ENCODE measurements at regions not wholly inside any gene's neighbourhood (a gene's known extent, or its start where the extent isn't known, plus 50 kb on each side); places are given as distances from the start of the nearest gene placed in this dataset.

DNA sequence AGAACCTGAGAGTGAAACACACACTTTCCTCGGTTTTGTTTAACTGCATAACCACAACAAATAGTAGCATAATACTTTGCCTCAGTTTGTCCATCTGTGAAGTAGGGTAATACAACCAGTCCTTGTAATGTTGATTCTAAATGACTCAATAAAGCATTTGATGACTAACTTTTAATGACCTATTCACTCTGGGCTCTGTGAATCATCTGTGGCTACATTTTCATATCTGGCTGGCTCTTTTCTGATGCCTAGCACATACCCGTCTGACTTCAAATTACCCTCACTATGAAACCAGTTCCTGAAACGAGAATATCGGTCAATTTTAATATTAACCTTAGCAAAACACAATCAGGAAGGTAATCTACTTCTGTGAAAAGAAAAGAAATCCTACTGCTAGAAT is 151.0 kb downstream of the SH2D1A start:
- no peak for TF ChIP-seq CTCF (IDR thresholded peaks at IDR 0.05 in 2 of 3, conservative IDR thresholded peaks at IDR 0.05 in 1 of 3; ENCODE audit: control insufficient read depth in 2 of 3, extremely low read depth in 1 of 3, insufficient read depth in 1 of 3, low read depth in 3 of 3, low read length in 3 of 3)
- TF ChIP-seq POLR2A (IDR thresholded peaks at IDR 0.05; ENCODE audit: low read depth, low read length): no peak
- TF ChIP-seq, protein P1, sequence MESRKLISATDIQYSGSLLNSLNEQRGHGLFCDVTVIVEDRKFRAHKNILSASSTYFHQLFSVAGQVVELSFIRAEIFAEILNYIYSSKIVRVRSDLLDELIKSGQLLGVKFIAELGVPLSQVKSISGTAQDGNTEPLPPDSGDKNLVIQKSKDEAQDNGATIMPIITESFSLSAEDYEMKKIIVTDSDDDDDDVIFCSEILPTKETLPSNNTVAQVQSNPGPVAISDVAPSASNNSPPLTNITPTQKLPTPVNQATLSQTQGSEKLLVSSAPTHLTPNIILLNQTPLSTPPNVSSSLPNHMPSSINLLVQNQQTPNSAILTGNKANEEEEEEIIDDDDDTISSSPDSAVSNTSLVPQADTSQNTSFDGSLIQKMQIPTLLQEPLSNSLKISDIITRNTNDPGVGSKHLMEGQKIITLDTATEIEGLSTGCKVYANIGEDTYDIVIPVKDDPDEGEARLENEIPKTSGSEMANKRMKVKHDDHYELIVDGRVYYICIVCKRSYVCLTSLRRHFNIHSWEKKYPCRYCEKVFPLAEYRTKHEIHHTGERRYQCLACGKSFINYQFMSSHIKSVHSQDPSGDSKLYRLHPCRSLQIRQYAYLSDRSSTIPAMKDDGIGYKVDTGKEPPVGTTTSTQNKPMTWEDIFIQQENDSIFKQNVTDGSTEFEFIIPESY (IDR thresholded peaks at IDR 0.05): no peak
- no peak for TF ChIP-seq RFX5 (IDR thresholded peaks at IDR 0.05; ENCODE audit: low read depth, low read length)
- TF ChIP-seq HCFC1 (IDR thresholded peaks at IDR 0.05; ENCODE audit: low read length): no peak
- TF ChIP-seq EZH2 (IDR thresholded peaks at IDR 0.05; ENCODE audit: borderline replicate concordance, control insufficient read depth, low read depth, low read length): no peak
- TF ChIP-seq TARDBP (IDR thresholded peaks at IDR 0.05; ENCODE audit: borderline replicate concordance): no peak
- TF ChIP-seq CBFB (IDR thresholded peaks at IDR 0.05; ENCODE audit: low read depth): no peak
- no peak for TF ChIP-seq JUNB (IDR thresholded peaks at IDR 0.05)
- TF ChIP-seq, protein P2, sequence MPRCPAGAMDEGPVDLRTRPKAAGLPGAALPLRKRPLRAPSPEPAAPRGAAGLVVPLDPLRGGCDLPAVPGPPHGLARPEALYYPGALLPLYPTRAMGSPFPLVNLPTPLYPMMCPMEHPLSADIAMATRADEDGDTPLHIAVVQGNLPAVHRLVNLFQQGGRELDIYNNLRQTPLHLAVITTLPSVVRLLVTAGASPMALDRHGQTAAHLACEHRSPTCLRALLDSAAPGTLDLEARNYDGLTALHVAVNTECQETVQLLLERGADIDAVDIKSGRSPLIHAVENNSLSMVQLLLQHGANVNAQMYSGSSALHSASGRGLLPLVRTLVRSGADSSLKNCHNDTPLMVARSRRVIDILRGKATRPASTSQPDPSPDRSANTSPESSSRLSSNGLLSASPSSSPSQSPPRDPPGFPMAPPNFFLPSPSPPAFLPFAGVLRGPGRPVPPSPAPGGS (IDR thresholded peaks at IDR 0.05; ENCODE audit: borderline replicate concordance, insufficient read depth, low read depth, low read length, poor library complexity, severe bottlenecking): no peak
- TF ChIP-seq EP300 (IDR thresholded peaks at IDR 0.05; ENCODE audit: borderline replicate concordance in 1 of 2, control insufficient read depth in 1 of 2, low read depth in 2 of 2, low read length in 2 of 2): no peak
- no peak for TF ChIP-seq CEBPB (IDR thresholded peaks at IDR 0.05; ENCODE audit: borderline replicate concordance in 1 of 2, low read depth in 2 of 2, low read length in 2 of 2)
- TF ChIP-seq TCF12 (IDR thresholded peaks at IDR 0.05; ENCODE audit: low read depth, low read length): no peak
